HUES48 (cell line): ENCODE measurements at regions not wholly inside any gene's neighbourhood (a gene's known extent, or its start where the extent isn't known, plus 50 kb on each side); places are given as distances from the start of the nearest gene placed in this dataset.

ENCODE experiments used
- H3K27ac ChIP-seq: one replicate; pipeline ENCODE4 v1.7.0; 2013; ENCODE audit warnings: low read depth, low read length, inconsistent platforms
- H3K27me3 ChIP-seq: 2 replicates; pipeline ENCODE4 v1.6.1; 2013; ENCODE audit warnings: mild to moderate bottlenecking, low read length; ENCODE audit not compliant: control insufficient read depth, insufficient read depth
- H3K36me3 ChIP-seq: 2 replicates; pipeline ENCODE4 v1.6.1; 2013; ENCODE audit warnings: low read length; ENCODE audit not compliant: control insufficient read depth, insufficient read depth
- H3K4me1 ChIP-seq: 2 replicates; pipeline ENCODE4 v1.6.1; 2013; ENCODE audit warnings: mild to moderate bottlenecking, low read length; ENCODE audit not compliant: control insufficient read depth, insufficient read depth
- H3K4me3 ChIP-seq: 2 replicates; pipeline ENCODE4 v1.5.1; 2013; ENCODE audit warnings: mild to moderate bottlenecking, low read depth, low read length
- H3K9ac ChIP-seq: 2 replicates; pipeline ENCODE4 v1.6.1; 2013; ENCODE audit warnings: mild to moderate bottlenecking, low read depth, low read length, moderate library complexity
- H3K9me3 ChIP-seq: 2 replicates; pipeline ENCODE4 v1.6.1; 2013; ENCODE audit warnings: low read length; ENCODE audit not compliant: control insufficient read depth, insufficient read depth

DNA sequence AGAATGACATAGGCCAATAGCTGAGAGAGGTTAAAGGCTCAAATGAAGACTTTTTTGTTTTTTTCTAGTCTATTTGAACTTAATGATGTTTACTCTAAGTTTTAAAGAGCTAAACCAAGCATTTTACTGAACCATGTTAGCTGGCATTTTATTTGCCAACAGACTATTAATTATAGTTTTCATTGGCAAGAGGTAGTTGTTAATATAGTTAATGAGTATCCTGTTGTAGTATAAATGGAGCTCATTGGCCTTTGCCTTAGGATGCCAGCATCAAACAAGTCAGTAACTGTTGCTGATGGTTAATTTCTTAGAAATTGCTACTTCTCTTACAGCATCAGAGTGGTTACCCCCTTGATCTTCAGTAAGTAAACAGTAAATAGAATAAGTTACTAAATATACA is 339.0 kb upstream of the B3GALT2 start:
- no peaks in the 10 kb centered on the region for H3K36me3 ChIP-seq
- no peak overlapping the region for H3K4me3 ChIP-seq
- no peak overlapping the region for H3K9ac ChIP-seq
- H3K27ac ChIP-seq, result no peak overlapping the region
- no peaks in the 10 kb centered on the region for H3K4me1 ChIP-seq
- H3K9me3 ChIP-seq, result no peaks in the 10 kb centered on the region
- H3K27me3 ChIP-seq, result no peaks in the 10 kb centered on the region

DNA sequence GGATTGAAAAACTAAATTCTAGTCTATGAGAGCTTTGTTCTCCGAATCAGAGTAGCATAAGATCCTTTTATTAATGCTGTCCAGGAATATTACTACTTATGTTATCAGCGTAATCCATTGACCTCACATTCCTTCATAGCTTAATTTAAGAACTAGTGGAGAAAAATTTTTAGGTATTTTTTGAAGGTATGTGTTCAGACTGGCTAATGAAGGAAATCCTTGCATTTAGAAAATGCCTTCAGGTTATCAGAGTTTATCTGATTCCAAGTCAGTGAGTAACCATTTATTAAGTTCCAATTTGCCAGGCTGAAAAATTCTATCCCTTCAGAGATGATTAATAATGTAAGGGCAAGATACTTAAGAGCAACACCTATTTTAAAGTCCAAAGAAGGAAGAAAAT is 338.2 kb upstream of the B3GALT2 start:
- Histone ChIP-seq H3K4me1 (no peaks in the 10 kb centered on the region), H3K36me3 (no peaks in the 10 kb centered on the region), H3K9me3 (no peaks in the 10 kb centered on the region), H3K9ac (no peak overlapping the region), H3K4me3 (no peak overlapping the region), H3K27me3 (no peaks in the 10 kb centered on the region), H3K27ac (no peak overlapping the region)

DNA sequence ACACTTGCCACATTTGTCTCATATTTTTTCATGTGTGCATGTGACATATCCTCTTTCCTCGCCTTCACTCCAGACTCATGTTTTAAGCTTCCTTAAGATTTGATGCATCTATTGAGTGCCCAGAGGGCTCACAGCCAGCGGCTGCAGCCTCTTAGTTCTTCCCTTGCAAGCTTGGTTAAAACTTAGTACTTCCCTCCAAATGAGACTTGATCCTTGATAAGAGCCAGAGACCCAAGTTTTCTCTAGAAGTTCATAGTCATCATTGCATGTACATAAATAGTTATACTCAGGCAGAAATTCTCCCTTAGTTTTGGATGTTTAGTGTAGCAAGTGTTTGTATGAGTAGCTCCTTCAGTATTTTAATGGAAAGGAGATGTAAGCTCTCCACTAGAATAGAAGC is 337.6 kb upstream of the B3GALT2 start:
- no peaks in the 10 kb centered on the region for H3K9me3 ChIP-seq
- H3K9ac ChIP-seq, result no peak overlapping the region
- no peaks in the 10 kb centered on the region for H3K36me3 ChIP-seq
- no peaks in the 10 kb centered on the region for H3K27me3 ChIP-seq
- no peaks in the 10 kb centered on the region for H3K4me1 ChIP-seq
- no peak overlapping the region for H3K27ac ChIP-seq
- H3K4me3 ChIP-seq, result no peak overlapping the region

DNA sequence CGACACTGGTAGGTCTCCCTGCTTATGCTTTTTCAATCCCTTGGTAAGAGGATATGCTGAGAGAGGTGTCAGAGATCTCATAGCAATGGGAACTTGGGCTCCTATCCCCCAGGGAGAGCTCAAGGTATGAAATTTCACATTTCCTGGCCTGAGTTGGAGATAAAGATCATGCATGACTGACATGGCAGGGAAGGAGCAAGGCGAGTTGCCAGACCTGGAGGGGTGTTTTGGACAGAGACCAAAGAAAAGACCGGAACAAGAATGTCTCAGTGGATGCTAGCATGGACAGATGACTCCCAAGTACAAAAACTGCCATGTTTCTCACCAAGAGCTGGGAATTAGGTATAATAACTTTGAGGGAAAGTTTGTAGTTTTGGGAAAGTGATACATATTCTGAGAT is 334.1 kb upstream of the B3GALT2 start:
- Histone ChIP-seq H3K4me3 (no peak overlapping the region), H3K27ac (no peak overlapping the region), H3K27me3 (no peaks in the 10 kb centered on the region), H3K9ac (no peak overlapping the region), H3K4me1 (no peaks in the 10 kb centered on the region), H3K36me3 (no peaks in the 10 kb centered on the region), H3K9me3 (no peaks in the 10 kb centered on the region)

DNA sequence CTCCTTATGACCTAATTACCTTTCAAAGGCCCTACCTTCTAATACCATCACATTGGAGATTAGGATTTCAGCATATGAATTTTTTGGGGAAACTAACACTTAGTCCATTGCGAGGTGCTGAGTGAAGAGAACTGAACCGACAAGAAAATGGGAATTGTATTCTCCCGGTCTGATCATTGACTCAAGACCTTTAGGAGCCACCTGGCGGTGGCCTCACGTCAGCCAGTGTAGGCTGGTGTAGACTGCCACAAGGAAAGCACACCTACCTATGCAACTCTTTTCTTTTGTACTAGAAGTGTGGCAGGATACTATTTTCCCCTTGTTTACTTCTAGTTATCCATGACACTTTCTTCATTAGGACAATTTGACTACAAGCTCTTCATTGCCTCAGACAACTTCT is 333.5 kb upstream of the B3GALT2 start:
- Histone ChIP-seq H3K27me3 (no peaks in the 10 kb centered on the region), H3K27ac (no peak overlapping the region), H3K36me3 (no peaks in the 10 kb centered on the region), H3K4me1 (no peaks in the 10 kb centered on the region), H3K9me3 (no peaks in the 10 kb centered on the region), H3K4me3 (no peak overlapping the region), H3K9ac (no peak overlapping the region)

DNA sequence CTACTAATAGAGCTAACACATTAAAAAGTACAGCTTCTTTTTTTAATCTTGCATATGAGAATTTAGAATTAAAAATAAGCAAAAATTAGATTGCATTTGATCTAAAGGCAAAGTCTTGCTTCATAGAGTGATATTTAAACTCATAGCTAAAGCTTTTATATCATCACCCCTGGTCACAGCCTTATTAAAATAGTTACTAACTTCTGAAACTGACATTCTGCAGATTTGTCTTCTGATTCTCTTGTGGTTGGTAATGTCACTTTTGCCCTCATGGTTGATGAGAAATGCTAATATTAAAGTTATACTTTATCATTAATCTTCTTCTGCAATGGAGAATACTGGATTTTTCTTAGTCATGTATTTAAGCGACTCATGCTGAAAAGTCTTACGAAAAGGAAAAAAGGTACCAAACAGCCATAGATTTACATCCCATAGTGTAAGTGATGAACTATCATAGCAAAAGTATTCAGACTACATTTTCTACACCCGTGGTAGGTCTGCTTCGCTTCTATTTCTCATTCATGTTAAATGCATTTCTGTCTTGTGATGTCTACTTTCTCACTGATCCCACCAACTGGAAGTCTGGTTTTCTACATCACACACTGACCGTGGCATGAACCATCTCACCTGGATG is 330.5 kb upstream of the B3GALT2 start:
- Histone ChIP-seq H3K4me3 (no peak overlapping the region), H3K9ac (no peak overlapping the region)

DNA sequence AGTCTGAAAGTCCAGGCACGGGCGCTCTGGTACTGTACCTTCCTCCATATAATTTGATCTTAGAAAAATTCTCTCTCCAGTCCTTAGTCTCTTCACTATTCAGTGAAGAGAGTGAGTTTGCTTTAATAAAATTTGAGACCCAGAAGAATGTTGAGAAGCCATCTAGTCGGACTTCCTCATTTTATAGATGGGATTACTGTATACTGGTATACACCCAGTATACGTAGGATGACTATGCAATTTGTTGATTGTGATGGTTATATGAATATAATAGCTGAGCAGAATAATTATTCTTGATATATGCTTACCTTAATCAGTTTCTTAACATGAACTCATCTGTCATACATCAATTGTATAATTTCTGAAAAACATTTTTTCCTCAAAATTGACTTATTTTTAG is 328.0 kb upstream of the B3GALT2 start:
- Histone ChIP-seq H3K4me1 (no peaks in the 10 kb centered on the region), H3K9ac (no peak overlapping the region), H3K27ac (no peak overlapping the region), H3K27me3 (no peaks in the 10 kb centered on the region), H3K9me3 (no peaks in the 10 kb centered on the region), H3K36me3 (no peaks in the 10 kb centered on the region), H3K4me3 (no peak overlapping the region)

More for the DNA sequence above, 330.5 kb upstream of the B3GALT2 start:
- H3K27ac ChIP-seq, result no peak overlapping the region
- H3K27me3 ChIP-seq, result no peaks in the 10 kb centered on the region
- H3K9me3 ChIP-seq, result no peaks in the 10 kb centered on the region
- H3K36me3 ChIP-seq, result no peaks in the 10 kb centered on the region
- no peaks in the 10 kb centered on the region for H3K4me1 ChIP-seq

DNA sequence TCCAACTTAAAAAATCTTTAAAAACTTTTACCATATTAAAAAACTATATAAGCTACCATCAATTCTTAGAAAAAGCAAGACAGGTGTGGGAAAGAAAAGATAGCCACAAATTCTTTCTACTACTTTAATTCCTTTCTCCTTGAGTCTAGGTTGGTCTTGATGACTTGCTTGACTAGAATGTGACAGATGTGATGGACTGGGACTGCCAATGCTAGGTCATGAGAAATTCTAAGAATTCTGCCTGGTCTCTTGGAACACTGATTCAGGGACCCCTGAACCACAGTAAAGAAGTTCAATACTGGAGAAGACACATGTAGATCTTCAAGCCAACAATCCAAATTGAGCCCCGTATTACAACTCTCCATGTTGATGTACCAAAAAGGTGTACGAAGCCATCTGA is 326.6 kb upstream of the B3GALT2 start:
- H3K4me1 ChIP-seq, result no peaks in the 10 kb centered on the region
- no peak overlapping the region for H3K4me3 ChIP-seq
- no peak overlapping the region for H3K27ac ChIP-seq
- no peaks in the 10 kb centered on the region for H3K9me3 ChIP-seq
- no peaks in the 10 kb centered on the region for H3K27me3 ChIP-seq
- no peaks in the 10 kb centered on the region for H3K36me3 ChIP-seq
- H3K9ac ChIP-seq, result no peak overlapping the region

DNA sequence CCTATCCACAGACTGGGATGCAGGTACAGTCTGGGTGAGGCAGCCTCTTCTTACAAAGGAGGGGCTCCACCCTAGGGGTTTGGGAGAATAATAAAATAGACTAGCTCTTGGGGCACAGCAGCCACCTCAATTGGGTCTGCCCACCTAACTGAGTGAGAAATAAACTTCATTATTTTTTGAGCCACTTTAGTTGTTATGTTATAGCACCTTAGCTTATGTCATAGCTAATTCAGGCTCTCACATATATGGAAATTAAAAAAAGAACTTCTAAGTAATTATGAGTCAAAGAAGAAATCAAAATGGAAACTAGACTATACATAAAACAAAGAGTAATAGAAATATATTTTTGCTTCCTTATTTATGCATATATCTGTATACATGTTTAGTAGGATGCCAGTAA is 318.5 kb upstream of the B3GALT2 start:
- no peaks in the 10 kb centered on the region for H3K27me3 ChIP-seq
- H3K27ac ChIP-seq, result no peak overlapping the region
- H3K4me3 ChIP-seq, result no peak overlapping the region
- H3K4me1 ChIP-seq, result no peaks in the 10 kb centered on the region
- no peak overlapping the region for H3K9ac ChIP-seq
- no peaks in the 10 kb centered on the region for H3K36me3 ChIP-seq
- no peaks in the 10 kb centered on the region for H3K9me3 ChIP-seq

DNA sequence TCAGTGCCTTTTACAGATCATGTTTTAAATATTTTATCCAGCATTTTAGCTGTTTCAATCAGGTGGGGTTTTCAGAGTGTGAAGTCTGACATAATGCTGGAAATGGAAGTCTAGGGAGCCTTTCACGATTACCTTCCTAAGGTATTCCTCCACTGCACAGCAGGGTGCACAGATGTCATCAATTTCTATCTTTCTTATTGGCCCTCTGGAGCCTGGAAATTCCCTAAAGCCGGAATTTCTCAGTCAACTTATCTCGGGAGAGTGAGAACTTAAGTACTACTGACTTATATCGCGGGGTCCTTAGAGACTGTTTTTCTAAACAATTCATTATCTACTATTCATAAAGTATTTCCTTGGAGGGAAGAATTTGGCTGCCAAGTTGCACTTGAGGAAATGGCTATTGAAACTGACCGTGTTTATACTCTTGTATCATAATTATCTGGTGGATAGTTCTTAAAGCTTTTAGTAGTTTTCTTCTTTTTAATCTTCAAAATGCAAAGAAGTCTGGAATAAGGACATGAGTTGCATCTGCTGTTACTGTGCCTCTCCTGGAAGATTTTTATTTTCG is 311.8 kb upstream of the B3GALT2 start:
- Histone ChIP-seq H3K9ac (no peak overlapping the region), H3K27me3 (no peaks in the 10 kb centered on the region), H3K27ac (no peak overlapping the region), H3K4me1 (no peaks in the 10 kb centered on the region), H3K36me3 (no peaks in the 10 kb centered on the region), H3K9me3 (no peaks in the 10 kb centered on the region), H3K4me3 (no peak overlapping the region)

DNA sequence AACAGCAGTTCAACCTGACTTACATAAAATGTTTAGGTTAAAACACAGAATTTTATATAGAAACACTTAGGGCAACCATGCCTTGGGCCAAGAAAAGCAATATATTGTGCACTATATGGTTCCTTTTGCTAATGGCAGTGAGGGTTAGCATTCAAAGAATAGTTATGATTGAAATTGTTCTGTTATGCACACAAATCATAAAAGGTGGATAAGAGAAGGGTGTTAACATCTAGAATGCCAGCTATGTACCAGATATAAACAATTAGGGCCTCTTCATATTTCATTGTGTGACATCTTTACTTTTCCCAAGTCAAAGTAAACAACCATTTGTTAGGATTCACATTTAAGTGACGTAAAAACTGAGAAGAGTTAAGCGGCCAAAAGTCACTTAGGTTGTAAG is 308.0 kb upstream of the B3GALT2 start:
- H3K9me3 ChIP-seq, result no peaks in the 10 kb centered on the region
- no peaks in the 10 kb centered on the region for H3K4me1 ChIP-seq
- no peaks in the 10 kb centered on the region for H3K27me3 ChIP-seq
- H3K9ac ChIP-seq, result no peak overlapping the region
- no peaks in the 10 kb centered on the region for H3K36me3 ChIP-seq
- no peak overlapping the region for H3K27ac ChIP-seq
- H3K4me3 ChIP-seq, result no peak overlapping the region
